ENCODE measurements at regions not wholly inside any gene's neighbourhood (a gene's known extent, or its start where the extent isn't known, plus 50 kb on each side); places are given as distances from the start of the nearest gene placed in this dataset.

DNA sequence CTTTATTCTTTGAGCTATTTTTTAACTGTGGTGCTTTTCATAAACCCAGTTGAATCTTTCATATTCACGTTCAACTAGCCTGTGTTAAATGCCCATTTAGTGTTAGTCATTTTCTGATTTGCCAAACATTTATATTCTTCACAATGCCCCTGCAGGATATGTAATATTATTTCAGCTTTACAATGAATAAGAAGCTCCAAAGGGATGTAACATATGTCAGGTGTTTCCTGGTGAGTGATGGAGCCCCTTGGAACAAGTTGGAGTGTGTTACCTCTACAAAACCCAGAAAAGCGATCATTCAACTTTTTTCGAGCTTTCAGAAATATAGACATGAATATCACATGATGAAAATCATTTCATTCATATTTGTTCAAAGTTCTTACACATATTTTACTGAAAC lies 471.0 kb upstream of the CDH2 start:
- Histone ChIP-seq H3K27ac (no peak overlapping the region), H3K4me1 (no peaks in the 10 kb centered on the region), H3K27me3 (no peaks in the 10 kb centered on the region), H3K36me3 (no peaks in the 10 kb centered on the region), H3K4me3 (no peak overlapping the region), H3K9me3 (no peaks in the 10 kb centered on the region)
- DNase-seq (no peak), ATAC-seq (no peak)
- no peak for TF ChIP-seq CTCF (IDR thresholded peaks at IDR 0.05)
- intact Hi-C loops (cut with DNase I) = no loop called here

DNA sequence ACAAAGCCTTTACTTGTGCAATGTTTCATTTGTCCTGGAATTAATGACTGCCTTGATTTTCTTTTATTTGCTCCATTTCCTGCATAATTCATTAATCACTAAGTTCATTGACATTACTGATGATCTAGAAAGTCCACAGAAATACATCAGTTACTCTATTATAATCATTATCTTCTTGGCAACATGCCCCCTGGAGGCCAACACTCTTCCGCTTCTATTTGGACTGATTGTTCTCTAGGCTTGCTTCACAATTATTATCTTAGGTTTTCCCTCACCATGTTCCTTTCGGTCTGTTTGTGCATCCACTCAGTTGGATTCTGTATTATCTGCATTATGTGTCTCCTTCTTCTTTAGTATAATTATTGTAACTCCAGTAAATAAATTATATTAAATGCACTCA lies 461.0 kb upstream of the CDH2 start:
- no peak overlapping the region for H3K27ac ChIP-seq
- H3K4me1 ChIP-seq = no peaks in the 10 kb centered on the region
- H3K27me3 ChIP-seq = no peaks in the 10 kb centered on the region
- no peaks in the 10 kb centered on the region for H3K36me3 ChIP-seq
- no peak for TF ChIP-seq CTCF (IDR thresholded peaks at IDR 0.05)
- no peak for DNase-seq
- ATAC-seq = no peak
- intact Hi-C loops (cut with DNase I) = no loop called here
- no peaks in the 10 kb centered on the region for H3K9me3 ChIP-seq
- H3K4me3 ChIP-seq = no peak overlapping the region

GRCh38 chr18:28635530-28635929 lies 458.6 kb upstream of the CDH2 start:
- Histone ChIP-seq H3K36me3 (no peaks in the 10 kb centered on the region), H3K4me1 (no peaks in the 10 kb centered on the region), H3K27me3 (no peaks in the 10 kb centered on the region), H3K9me3 (no peaks in the 10 kb centered on the region), H3K4me3 (no peak overlapping the region), H3K27ac (no peak overlapping the region)
- DNase-seq = no peak
- TF ChIP-seq CTCF (IDR thresholded peaks at IDR 0.05) = no peak
- no peak for ATAC-seq
- intact Hi-C loops (cut with DNase I) = no loop called here

- DNase-seq (no peak), ATAC-seq (no peak)
- no peak for TF ChIP-seq CTCF (IDR thresholded peaks at IDR 0.05)
- Histone ChIP-seq H3K27ac (no peak overlapping the region), H3K36me3 (no peaks in the 10 kb centered on the region), H3K27me3 (no peaks in the 10 kb centered on the region), H3K4me3 (no peak overlapping the region), H3K4me1 (no peaks in the 10 kb centered on the region), H3K9me3 (no peaks in the 10 kb centered on the region)
- intact Hi-C loops (cut with DNase I) = no loop called here
Measured at GRCh38 chr18:28626756-28627155, 449.8 kb upstream of the CDH2 start.

GRCh38 chr18:28607991-28608390 lies 431.1 kb upstream of the CDH2 start:
- no peaks in the 10 kb centered on the region for H3K27me3 ChIP-seq
- intact Hi-C loops (cut with DNase I) = no loop called here
- no peak overlapping the region for H3K4me3 ChIP-seq
- H3K27ac ChIP-seq = no peak overlapping the region
- no peaks in the 10 kb centered on the region for H3K36me3 ChIP-seq
- H3K9me3 ChIP-seq = no peaks in the 10 kb centered on the region
- DNase-seq (no peak), ATAC-seq (no peak)
- no peak for TF ChIP-seq CTCF (IDR thresholded peaks at IDR 0.05)
- H3K4me1 ChIP-seq = no peaks in the 10 kb centered on the region

- no peaks in the 10 kb centered on the region for H3K4me1 ChIP-seq
- ATAC-seq (no peak), DNase-seq (no peak)
- no peak overlapping the region for H3K4me3 ChIP-seq
- intact Hi-C loops (cut with DNase I) = no loop called here
- no peaks in the 10 kb centered on the region for H3K27me3 ChIP-seq
- no peaks in the 10 kb centered on the region for H3K36me3 ChIP-seq
- H3K27ac ChIP-seq = no peak overlapping the region
- no peak for TF ChIP-seq CTCF (IDR thresholded peaks at IDR 0.05)
- no peaks in the 10 kb centered on the region for H3K9me3 ChIP-seq
Measured at GRCh38 chr18:28606686-28607085, 429.8 kb upstream of the CDH2 start.

Measured in upper lobe of right lung (tissue), 1 donor.